Activated T-cell treated with anti-CD3 and anti-CD28 coated beads, Interleukin-2, amount 50 U/mL, for 72 hours (primary cell): ENCODE measurements at regions not wholly inside any gene's neighbourhood (a gene's known extent, or its start where the extent isn't known, plus 50 kb on each side); places are given as distances from the start of the nearest gene placed in this dataset.

Experiments
- ATAC-seq, 2 donors: fragments of 150-1000 bp; cut with Tn5 transposase; replicated peaks in 1 of 2; 2 replicates each; pipeline ENCODE4 v1.10.0; 2021; ENCODE audit warnings: moderate library complexity in 2 of 2, mild to moderate bottlenecking in 1 of 2
- DNase-seq, 2 donors: peaks; one replicate each; pipeline ENCODE4 v3.0.0; 2021 to 2022; ENCODE audit warnings: mixed read lengths in 1 of 2
- H3K27ac Mint-ChIP-seq: one replicate; pipeline ENCODE4 v1.8.0; 2022; ENCODE audit warnings: mild to moderate bottlenecking, moderate library complexity, mixed read lengths
- H3K27me3 Mint-ChIP-seq: one replicate; pipeline ENCODE4 v1.8.0; 2022; ENCODE audit warnings: low read depth, mixed read lengths
- H3K36me3 Mint-ChIP-seq, 2 donors: one replicate each; pipeline ENCODE4 v1.8.0; 2022; ENCODE audit warnings: mixed read lengths in 2 of 2, mild to moderate bottlenecking in 1 of 2; ENCODE audit not compliant: insufficient read depth in 2 of 2
- H3K4me1 Mint-ChIP-seq: one replicate; pipeline ENCODE4 v1.8.0; 2022; ENCODE audit warnings: low read depth, mixed read lengths
- H3K4me3 Mint-ChIP-seq, 2 donors: one replicate each; pipeline ENCODE4 v1.8.0; 2022; ENCODE audit warnings: mild to moderate bottlenecking in 2 of 2, mixed read lengths in 2 of 2, moderate library complexity in 2 of 2
- H3K9me3 Mint-ChIP-seq, 2 donors: one replicate each; pipeline ENCODE4 v1.8.0; 2022; ENCODE audit warnings: mixed read lengths in 2 of 2

- H3K27ac Mint-ChIP-seq, result no peak overlapping the region
- H3K4me1 Mint-ChIP-seq, result peaks cover 8% of the 10 kb centered on the region
- no peak overlapping the region for H3K4me3 Mint-ChIP-seq
- no peaks in the 10 kb centered on the region for H3K9me3 Mint-ChIP-seq
- no peak for ATAC-seq
- H3K36me3 Mint-ChIP-seq, result no peaks in the 10 kb centered on the region
- H3K27me3 Mint-ChIP-seq, result no peaks in the 10 kb centered on the region
- no peak for DNase-seq
Observed at GRCh38 chr18:34991152-34991551, 50.1 kb upstream of the MAPRE2 start.
